Breast epithelium (tissue), 4 donors: ENCODE measurements at regions not wholly inside any gene's neighbourhood (a gene's known extent, or its start where the extent isn't known, plus 50 kb on each side); places are given as distances from the start of the nearest gene placed in this dataset.

ENCODE experiments used
- DNase-seq, 2 donors: peaks; one replicate each; pipeline ENCODE4 v3.0.0-alpha.2; 2019; ENCODE audit warnings: low spot score in 2 of 2
- H3K27ac ChIP-seq, 2 donors: fragments of 200-600 bp; sonication (generic) in 1 of 2; one replicate each; pipeline ENCODE4 v1.5.1; 2016 to 2019; ENCODE audit warnings: mild to moderate bottlenecking in 1 of 2
- H3K27me3 ChIP-seq, 2 donors: fragments of 200-600 bp; sonication (generic) in 1 of 2; one replicate each; pipeline versions ENCODE4 v1.5.1 to v1.6.0; 2017 to 2019; ENCODE audit warnings: control low read depth in 1 of 2, mild to moderate bottlenecking in 1 of 2
- H3K36me3 ChIP-seq: fragments of 200-600 bp; one replicate; pipeline ENCODE4 v1.5.1; 2019
- H3K4me1 ChIP-seq, 2 donors: fragments of 200-600 bp; sonication (generic); one replicate each; pipeline ENCODE4 v1.5.1; 2016 to 2019; ENCODE audit warnings: control low read depth in 1 of 2
- H3K4me3 ChIP-seq, 3 donors: fragments of 200-600 bp; sonication (generic); 1 replicate in 2 of 3; 2 replicates in 1 of 3; pipeline ENCODE4 v1.5.1; 2016 to 2019; ENCODE audit warnings: mild to moderate bottlenecking in 3 of 3, moderate library complexity in 2 of 3
- H3K9me3 ChIP-seq, 2 donors: fragments of 200-600 bp; sonication (generic) in 1 of 2; one replicate each; pipeline ENCODE4 v1.5.1; 2016 to 2019; ENCODE audit warnings: control low read depth in 1 of 2
- POLR2A ChIP-seq: fragments of 450-650 bp; IDR thresholded peaks from one replicate; pipeline ENCODE4 v1.6.1; 2016; ENCODE audit warnings: antibody characterized with exemption, mild to moderate bottlenecking, moderate library complexity
- POLR2AphosphoS5 ChIP-seq, 3 donors: sonication (generic); formaldehyde crosslinking; IDR thresholded peaks; one replicate each; pipeline ENCODE4 v1.6.1; 2017; ENCODE audit warnings: antibody characterized with exemption in 3 of 3
- intact Hi-C: fragments of 100-400 bp; cut with DNase I; formaldehyde crosslinking; loops from one replicate; pipeline ENCODE4 v1.15.1; 2023; ENCODE audit warnings: low total_unique reads
- TF ChIP-seq, protein P1 (sequence below), 3 donors: fragments of 450-650 bp; IDR thresholded peaks; one replicate each; pipeline ENCODE4 v1.5.1; 2016 to 2017; ENCODE audit warnings: antibody characterized with exemption in 3 of 3, mild to moderate bottlenecking in 3 of 3, moderate library complexity in 3 of 3

DNA sequence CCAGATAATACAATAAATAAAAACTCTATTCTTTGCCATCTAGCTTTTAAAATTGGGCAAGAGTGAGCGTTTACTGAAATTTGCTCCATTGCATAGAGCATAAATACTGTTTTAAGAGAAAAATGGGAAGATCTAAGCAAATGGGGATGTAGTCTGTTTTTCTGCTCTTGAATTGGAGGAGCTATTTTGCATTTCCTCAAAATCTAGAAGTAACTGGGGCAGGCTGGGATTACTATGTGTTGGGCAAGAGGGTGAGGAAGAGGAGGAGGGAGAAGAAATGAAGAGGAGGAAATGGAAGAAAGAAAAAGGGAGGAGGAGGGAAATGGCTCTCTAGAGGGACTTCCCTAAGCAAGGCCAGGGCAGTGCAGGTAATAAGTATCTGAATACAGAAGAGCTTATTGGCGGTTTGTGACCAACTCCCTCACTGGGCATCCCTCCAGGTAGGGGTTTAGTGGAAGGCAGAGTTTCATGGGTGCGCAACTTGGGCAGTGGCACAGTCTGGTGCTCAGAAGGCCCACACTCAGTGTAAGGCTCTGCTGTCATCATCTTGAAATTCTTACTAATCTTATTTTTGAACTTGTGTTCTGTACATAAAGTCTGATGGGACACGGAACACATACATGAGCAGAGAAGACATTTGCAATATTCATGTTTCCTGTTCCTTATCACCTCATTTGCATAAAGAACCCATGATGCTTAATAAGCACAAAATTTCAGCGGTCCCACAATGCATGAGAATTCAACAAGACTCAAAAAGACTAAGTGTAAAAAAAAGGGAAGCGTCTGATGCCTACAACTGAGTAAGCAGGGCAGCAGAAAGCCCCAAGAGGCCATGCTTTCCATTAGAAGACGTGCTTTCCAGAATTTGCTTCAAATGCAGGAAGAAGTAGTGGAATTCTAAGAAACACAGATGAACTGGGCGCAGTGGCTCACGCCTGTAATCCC lies 116.9 kb downstream of the EVX1 start:
- Histone ChIP-seq H3K4me3 (no peak overlapping the region), H3K9me3 (no peaks in the 10 kb centered on the region), H3K27ac (no peak overlapping the region), H3K27me3 (no peaks in the 10 kb centered on the region), H3K36me3 (no peaks in the 10 kb centered on the region), H3K4me1 (no peaks in the 10 kb centered on the region)
- DNase-seq: no peak
- TF ChIP-seq POLR2A (no peak), POLR2AphosphoS5 (IDR thresholded peaks at IDR 0.05) (no peak)
- TF ChIP-seq, protein P1, sequence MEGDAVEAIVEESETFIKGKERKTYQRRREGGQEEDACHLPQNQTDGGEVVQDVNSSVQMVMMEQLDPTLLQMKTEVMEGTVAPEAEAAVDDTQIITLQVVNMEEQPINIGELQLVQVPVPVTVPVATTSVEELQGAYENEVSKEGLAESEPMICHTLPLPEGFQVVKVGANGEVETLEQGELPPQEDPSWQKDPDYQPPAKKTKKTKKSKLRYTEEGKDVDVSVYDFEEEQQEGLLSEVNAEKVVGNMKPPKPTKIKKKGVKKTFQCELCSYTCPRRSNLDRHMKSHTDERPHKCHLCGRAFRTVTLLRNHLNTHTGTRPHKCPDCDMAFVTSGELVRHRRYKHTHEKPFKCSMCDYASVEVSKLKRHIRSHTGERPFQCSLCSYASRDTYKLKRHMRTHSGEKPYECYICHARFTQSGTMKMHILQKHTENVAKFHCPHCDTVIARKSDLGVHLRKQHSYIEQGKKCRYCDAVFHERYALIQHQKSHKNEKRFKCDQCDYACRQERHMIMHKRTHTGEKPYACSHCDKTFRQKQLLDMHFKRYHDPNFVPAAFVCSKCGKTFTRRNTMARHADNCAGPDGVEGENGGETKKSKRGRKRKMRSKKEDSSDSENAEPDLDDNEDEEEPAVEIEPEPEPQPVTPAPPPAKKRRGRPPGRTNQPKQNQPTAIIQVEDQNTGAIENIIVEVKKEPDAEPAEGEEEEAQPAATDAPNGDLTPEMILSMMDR (IDR thresholded peaks at IDR 0.05): no peak
- intact Hi-C loops: no loop called here

DNA sequence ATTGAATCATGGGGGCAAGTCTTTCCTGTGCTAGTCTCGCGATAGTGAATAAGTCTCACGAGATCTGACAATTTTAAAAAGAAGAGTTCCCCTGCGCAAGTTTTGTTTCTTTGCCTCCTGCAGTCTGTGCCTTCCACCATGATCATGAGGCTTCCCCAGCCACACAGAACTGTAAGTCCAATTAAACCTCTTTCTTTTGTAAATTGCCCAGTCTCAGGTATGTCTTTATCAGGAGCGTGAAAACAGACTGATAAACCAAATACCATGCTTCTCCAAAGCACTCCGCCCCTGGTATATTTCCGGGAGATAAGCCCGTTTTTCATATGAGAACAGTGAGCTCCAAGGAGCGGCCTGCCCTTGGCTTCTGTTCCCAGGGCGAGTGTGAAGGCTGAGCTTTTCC lies 118.9 kb downstream of the EVX1 start:
- Histone ChIP-seq H3K9me3 (no peaks in the 10 kb centered on the region), H3K27me3 (no peaks in the 10 kb centered on the region), H3K4me3 (no peak overlapping the region), H3K27ac (no peak overlapping the region), H3K36me3 (no peaks in the 10 kb centered on the region), H3K4me1 (no peaks in the 10 kb centered on the region)
- TF ChIP-seq, protein P1 (IDR thresholded peaks at IDR 0.05): no peak
- TF ChIP-seq POLR2AphosphoS5 (IDR thresholded peaks at IDR 0.05) (no peak), POLR2A (no peak)
- intact Hi-C loops: no loop called here
- DNase-seq: no peak

DNA sequence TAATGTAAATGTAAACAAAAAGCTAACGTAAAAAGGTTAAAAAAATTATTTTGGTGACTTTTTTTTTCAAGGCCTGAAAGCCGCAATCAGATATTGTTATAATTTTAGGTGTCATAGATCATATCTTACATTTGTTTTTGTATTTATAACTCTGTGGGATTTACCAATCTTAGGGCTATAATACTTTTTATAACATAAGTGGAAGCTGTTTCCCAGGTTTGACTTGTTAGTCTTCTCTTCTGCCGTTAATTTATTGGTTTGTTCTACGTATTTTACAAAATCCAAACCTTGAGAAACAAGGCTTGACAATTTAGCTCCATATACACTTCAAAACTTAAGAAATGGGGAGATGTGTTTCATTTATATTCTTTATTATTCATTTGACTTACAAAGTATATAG lies 119.4 kb downstream of the EVX1 start:
- intact Hi-C loops: no loop called here
- DNase-seq: no peak
- no peaks in the 10 kb centered on the region for H3K9me3 ChIP-seq
- no peak overlapping the region for H3K4me3 ChIP-seq
- H3K36me3 ChIP-seq: no peaks in the 10 kb centered on the region
- H3K4me1 ChIP-seq: no peaks in the 10 kb centered on the region
- no peak overlapping the region for H3K27ac ChIP-seq
- no peaks in the 10 kb centered on the region for H3K27me3 ChIP-seq
- TF ChIP-seq POLR2AphosphoS5 (IDR thresholded peaks at IDR 0.05) (no peak), POLR2A (no peak)
- TF ChIP-seq, protein P1 (IDR thresholded peaks at IDR 0.05): no peak

DNA sequence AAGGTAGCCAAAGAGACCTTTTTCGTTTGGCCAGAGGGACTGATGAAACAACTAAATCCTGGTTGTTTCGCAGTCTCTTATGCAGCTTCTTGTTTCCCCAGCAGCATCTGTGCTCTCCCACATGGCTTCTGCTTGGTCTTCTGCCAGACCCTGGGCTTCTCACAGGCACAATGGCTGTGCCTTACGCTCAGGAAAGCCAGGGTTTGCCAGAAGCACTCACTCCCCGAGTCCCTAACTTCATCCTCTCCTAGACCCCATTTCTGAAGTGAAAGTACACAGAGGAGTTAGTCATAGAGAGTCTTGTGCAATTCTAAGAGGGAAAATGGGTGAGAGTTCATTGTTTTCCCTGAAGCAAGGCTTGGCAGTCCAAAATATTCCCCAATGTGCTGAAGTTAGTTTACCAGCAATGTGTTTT lies 121.7 kb downstream of the EVX1 start:
- H3K27me3 ChIP-seq: no peaks in the 10 kb centered on the region
- peak in 1 of 2 donors; percentile 26 for DNase-seq
- intact Hi-C loops: no loop called here
- peak overlapping the region; percentile 85 to 95 for H3K27ac ChIP-seq
- H3K4me1 ChIP-seq: no peaks in the 10 kb centered on the region
- H3K9me3 ChIP-seq: no peaks in the 10 kb centered on the region
- no peaks in the 10 kb centered on the region for H3K36me3 ChIP-seq
- H3K4me3 ChIP-seq: peak overlapping the region; percentile 14 to 44 (median 25)
- TF ChIP-seq POLR2AphosphoS5 (IDR thresholded peaks at IDR 0.05): peak; percentile 39 to 73 (median 55)
- TF ChIP-seq, protein P1 (IDR thresholded peaks at IDR 0.05): no peak

DNA sequence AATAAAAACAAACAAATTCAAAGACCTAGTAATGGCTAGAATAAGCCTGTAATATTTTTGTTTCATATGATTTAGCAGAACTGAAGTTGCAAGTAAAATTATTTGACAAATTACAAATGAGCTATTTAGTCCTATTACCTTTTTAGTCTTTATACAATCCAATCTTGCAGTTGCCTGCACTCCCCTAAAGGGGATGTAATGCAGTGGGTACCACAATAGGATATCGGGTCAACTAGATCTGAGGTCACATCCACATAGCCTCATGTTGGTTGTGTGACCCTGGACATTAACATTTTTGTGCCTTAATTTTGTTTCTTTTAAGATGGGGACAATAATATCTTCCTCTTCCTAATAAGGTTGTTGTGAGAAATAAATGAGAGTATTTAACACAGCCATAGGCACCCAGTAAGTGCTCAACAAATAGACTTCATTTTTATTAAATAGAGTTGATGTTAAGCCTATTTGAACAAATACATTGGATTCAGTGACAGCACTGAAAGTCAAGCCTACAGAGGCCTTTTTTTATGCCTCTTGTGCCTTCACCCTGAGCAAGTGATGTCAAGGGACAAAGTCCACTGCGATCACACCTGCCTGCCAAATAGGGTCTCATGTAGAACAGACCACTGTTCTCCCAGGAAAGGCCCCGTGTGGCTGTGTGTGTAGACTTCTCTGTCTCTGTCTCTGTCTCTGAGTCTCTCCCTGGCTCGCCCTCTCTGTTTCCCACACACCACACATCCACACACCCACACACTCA lies 124.8 kb downstream of the EVX1 start:
- no peak for DNase-seq
- H3K4me3 ChIP-seq: no peak overlapping the region
- TF ChIP-seq, protein P1 (IDR thresholded peaks at IDR 0.05): no peak
- TF ChIP-seq POLR2AphosphoS5 (IDR thresholded peaks at IDR 0.05) (no peak), POLR2A (no peak)
- no peaks in the 10 kb centered on the region for H3K9me3 ChIP-seq
- H3K4me1 ChIP-seq: no peaks in the 10 kb centered on the region
- no peaks in the 10 kb centered on the region for H3K27me3 ChIP-seq
- peak overlapping the region in 1 of 2 donors; percentile 26 for H3K27ac ChIP-seq
- intact Hi-C loops: no loop called here
- H3K36me3 ChIP-seq: no peaks in the 10 kb centered on the region
